ENCODE measurements at regions not wholly inside any gene's neighbourhood (a gene's known extent, or its start where the extent isn't known, plus 50 kb on each side); places are given as distances from the start of the nearest gene placed in this dataset.

- no peak for TF ChIP-seq POLR2A (IDR thresholded peaks at IDR 0.05; ENCODE audit: low read depth, low read length)
- no peak for TF ChIP-seq CTCF (conservative IDR thresholded peaks at IDR 0.05; ENCODE audit: low read depth, low read length)
- no peak for TF ChIP-seq ELK1 (IDR thresholded peaks at IDR 0.05; ENCODE audit: borderline replicate concordance, low read depth, low read length)
- no peak for TF ChIP-seq RAD21 (IDR thresholded peaks at IDR 0.05; ENCODE audit: low read length)
- TF ChIP-seq RCOR1 (IDR thresholded peaks at IDR 0.05; ENCODE audit: insufficient replicate concordance, low read length), result no peak
- no peak for TF ChIP-seq MAZ (IDR thresholded peaks at IDR 0.05; ENCODE audit: borderline replicate concordance, low read depth, low read length)
- TF ChIP-seq USF2 (IDR thresholded peaks at IDR 0.05; ENCODE audit: low read depth, low read length), result no peak
- TF ChIP-seq MAFK (IDR thresholded peaks at IDR 0.05; ENCODE audit: low read depth, low read length), result no peak
- TF ChIP-seq BHLHE40 (IDR thresholded peaks at IDR 0.05; ENCODE audit: low read depth, low read length), result no peak
- TF ChIP-seq SMC3 (IDR thresholded peaks at IDR 0.05; ENCODE audit: low read depth, low read length), result no peak
- TF ChIP-seq NFE2L2 (IDR thresholded peaks at IDR 0.05; ENCODE audit: low read depth, low read length), result no peak
- no peak for TF ChIP-seq MXI1 (IDR thresholded peaks at IDR 0.05; ENCODE audit: borderline replicate concordance, low read depth, low read length)
- TF ChIP-seq RFX5 (IDR thresholded peaks at IDR 0.05; ENCODE audit: low read depth, low read length), result no peak
These were observed 266.6 kb downstream of the PRELID2 start for GRCh38 chr5:145568581-145568980.

All from IMR-90 (cell line).